ENCODE measurements at regions not wholly inside any gene's neighbourhood (a gene's known extent, or its start where the extent isn't known, plus 50 kb on each side); places are given as distances from the start of the nearest gene placed in this dataset.
"Not testable (repeated sequence)": the region's sequence is repeated elsewhere in the genome, so short reads cannot be mapped to it uniquely, and the experiment has no call there.

GRCh38 chr14:106346534-106347290 is 820.3 kb downstream of the TMEM121 start:
- DNase-seq, result no peak

GRCh38 chr14:106347291-106347778 is 821.0 kb downstream of the TMEM121 start:
- no peak for DNase-seq

GRCh38 chr14:106347890-106348755 is 821.7 kb downstream of the TMEM121 start:
- no peak for DNase-seq

- DNase-seq, result not testable (repeated sequence)
These were observed 822.6 kb downstream of the TMEM121 start for GRCh38 chr14:106348873-106349540.

GRCh38 chr14:106349678-106350457 is 823.5 kb downstream of the TMEM121 start:
- DNase-seq, result not testable (repeated sequence)

GRCh38 chr14:106355007-106355791 is 828.8 kb downstream of the TMEM121 start:
- DNase-seq, result not testable (repeated sequence)

- DNase-seq, result not testable (repeated sequence)
These were observed 829.7 kb downstream of the TMEM121 start for GRCh38 chr14:106355881-106356642.

- not testable (repeated sequence) for DNase-seq
These were observed 830.2 kb downstream of the TMEM121 start for GRCh38 chr14:106356643-106356930.

GRCh38 chr14:106359157-106359887 is 832.9 kb downstream of the TMEM121 start:
- DNase-seq, result not testable (repeated sequence)

GRCh38 chr14:106365371-106365770 is 839.0 kb downstream of the TMEM121 start:
- not testable (repeated sequence) for DNase-seq

- DNase-seq, result not testable (repeated sequence)
These were observed 839.5 kb downstream of the TMEM121 start for GRCh38 chr14:106365894-106366293.

- DNase-seq, result not testable (repeated sequence)
These were observed 840.6 kb downstream of the TMEM121 start for GRCh38 chr14:106366971-106367370.

- not testable (repeated sequence) for DNase-seq
These were observed 843.1 kb downstream of the TMEM121 start for GRCh38 chr14:106369456-106369855.

GRCh38 chr14:106372870-106373652 is 846.7 kb downstream of the TMEM121 start:
- DNase-seq, result no peak

GRCh38 chr14:106373653-106374110 is 847.3 kb downstream of the TMEM121 start:
- DNase-seq, result not testable (repeated sequence)

GRCh38 chr14:106377432-106377831 is 851.0 kb downstream of the TMEM121 start:
- no peak for DNase-seq

GRCh38 chr14:106378191-106378590 is 851.8 kb downstream of the TMEM121 start:
- no peak for DNase-seq

- no peak for DNase-seq
These were observed 854.4 kb downstream of the TMEM121 start for GRCh38 chr14:106380740-106381139.

- DNase-seq, result not testable (repeated sequence)
These were observed 862.8 kb downstream of the TMEM121 start for GRCh38 chr14:106389186-106389585.

All from HCEC 1CT (cell line).